DMS114 treated with DMSO at 0.1 percent for 48 hours (cell line): ENCODE measurements at regions not wholly inside any gene's neighbourhood (a gene's known extent, or its start where the extent isn't known, plus 50 kb on each side); places are given as distances from the start of the nearest gene placed in this dataset.
"Not testable (repeated sequence)": the region's sequence is repeated elsewhere in the genome, so short reads cannot be mapped to it uniquely, and the experiment has no call there.

ENCODE experiments used
- DNase-seq: peaks from one replicate; lab custom pipeline; 2025; ENCODE audit not compliant: unreplicated experiment; lab: John Stamatoyannopoulos, UW

DNA sequence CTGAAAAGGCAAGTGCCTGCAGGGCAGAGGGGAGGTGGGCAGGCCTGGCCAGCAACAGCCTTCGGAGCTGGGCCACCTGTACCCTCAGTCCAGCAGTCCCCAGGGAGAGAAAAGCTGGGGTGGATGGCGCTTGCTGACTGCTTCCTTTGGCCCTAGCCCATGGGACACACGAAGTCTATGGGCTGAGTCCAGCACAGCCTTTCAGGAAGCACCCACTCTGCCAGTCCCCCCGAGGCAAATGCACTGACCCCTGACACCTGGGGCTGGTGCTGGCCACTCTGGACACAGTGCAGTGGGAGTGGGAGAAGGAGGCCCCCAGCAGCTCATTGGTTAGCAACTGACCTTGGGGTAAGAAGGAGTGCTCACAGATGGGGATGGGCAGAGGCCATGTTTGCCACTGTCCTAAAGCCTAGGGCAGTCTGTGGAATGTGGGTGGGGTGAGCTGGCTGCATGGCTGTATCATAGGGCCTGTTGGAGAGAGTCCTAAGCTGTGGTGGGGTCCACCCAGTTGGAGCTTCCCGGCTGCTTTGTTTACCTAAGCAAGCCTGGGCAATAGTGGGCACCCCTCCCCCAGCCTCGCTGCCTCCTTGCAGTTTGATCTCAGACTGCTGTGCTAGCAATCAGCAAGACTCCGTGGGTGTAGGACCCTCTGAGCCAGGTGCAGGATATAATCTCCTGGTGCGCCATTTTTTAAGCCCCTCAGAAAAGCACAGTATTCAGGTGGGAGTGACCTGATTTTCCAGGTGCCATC, 240.2 kb downstream of the ANKRD30B start:
- not testable (repeated sequence) for DNase-seq

DNA sequence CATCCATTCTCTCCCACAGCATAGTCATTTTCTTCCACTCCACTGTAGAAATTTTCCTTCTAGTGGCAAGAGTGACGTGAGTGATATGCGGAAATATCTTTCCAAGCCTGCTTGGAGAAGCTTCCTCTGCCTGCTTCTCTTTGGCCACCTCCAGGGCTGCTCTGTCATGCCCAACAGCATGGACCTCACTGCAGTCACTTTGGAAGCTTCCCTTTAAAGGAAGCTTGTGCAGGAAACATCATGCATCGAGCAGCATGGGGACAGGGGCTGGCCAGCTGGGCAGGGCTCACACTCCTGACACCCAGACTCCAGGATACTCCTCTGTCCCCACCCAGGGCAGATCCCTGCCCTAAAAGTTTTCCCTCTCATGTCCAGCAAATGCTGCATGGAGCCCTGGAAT, 241.6 kb downstream of the ANKRD30B start:
- not testable (repeated sequence) for DNase-seq

DNA sequence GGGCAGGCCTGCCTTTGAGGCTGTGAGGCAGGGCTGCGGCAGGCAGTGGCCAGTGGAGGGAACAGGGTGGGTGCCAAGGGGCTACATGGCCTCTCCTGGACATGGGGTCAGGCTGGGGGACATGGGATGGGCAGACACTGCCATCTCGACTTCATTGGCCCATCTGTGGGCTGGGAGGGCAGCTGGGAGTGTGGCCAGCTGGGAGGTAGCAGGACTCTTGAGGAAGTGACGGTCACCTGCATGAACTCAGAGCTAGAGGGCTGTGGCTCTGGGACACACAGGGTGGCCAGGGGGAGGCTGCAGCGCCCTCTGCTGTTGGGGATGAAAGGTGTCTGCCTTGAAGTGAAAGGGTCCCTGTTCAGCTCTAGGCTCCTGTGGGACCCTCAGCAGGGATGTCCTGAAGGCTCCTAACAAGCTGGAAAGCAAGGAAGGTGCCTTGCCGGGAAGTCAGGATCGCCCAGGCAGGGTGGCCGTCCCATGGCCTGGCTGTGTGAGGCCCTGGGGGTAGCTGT, 244.0 kb downstream of the ANKRD30B start:
- not testable (repeated sequence) for DNase-seq

DNA sequence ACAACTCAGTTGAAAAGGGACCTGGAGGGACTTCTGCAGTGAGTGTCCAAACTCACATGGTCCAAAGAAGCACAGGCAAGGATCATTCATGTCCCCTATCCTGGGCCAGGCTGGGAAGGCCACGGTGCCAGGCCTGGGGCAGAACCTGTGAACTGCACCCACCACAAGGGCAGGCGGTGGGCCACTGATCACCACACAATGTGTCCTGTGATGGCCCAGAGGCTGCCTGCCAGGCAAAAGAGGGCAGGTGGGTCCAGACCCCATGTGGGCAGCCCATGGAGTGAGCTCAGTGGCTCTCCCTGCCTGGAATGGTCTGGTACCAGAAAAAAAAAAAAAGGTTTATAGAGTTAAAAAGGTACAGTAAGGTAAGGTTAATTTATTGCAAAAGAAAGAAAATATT, 244.8 kb downstream of the ANKRD30B start:
- DNase-seq: not testable (repeated sequence)

DNA sequence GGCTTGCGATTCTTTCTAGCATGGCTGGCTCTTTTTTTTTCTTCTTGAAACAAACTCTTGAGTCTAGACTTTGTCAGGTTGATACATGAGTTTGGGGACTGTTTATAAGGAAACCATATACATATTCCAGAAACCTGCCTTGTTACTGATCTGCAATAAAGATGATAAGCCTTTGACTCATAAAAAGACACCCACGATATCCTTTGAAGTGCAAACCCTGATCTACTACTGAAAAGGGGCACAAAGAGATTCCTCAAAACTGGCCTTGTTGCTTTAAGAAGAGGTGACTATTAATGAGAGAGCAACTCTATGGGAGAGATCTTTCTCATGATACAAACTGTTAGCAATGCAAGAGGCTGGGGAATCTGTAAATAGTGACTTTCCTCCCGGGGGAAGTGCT, 247.1 kb downstream of the ANKRD30B start:
- DNase-seq: not testable (repeated sequence)

DNA sequence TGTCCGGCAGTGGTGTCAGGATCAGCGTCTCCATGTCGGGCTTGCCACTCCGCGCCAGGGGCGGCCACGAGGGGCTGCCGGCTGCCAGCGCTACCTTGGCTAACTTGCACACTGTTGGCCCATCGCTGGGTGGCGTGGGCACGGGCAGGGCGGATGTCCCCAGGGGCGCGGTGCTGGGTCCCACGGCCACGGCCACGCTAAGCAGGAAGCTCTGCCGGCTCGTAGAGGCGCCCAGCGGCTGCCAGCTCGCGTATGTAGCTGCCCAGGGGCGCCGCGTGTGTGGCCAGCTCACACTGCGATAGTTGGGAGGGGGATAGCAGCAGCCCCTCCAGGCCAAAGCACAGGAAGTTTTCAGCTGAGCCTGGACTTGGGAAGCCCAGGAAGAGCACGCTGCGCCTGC, 249.4 kb downstream of the ANKRD30B start:
- no peak for DNase-seq

DNA sequence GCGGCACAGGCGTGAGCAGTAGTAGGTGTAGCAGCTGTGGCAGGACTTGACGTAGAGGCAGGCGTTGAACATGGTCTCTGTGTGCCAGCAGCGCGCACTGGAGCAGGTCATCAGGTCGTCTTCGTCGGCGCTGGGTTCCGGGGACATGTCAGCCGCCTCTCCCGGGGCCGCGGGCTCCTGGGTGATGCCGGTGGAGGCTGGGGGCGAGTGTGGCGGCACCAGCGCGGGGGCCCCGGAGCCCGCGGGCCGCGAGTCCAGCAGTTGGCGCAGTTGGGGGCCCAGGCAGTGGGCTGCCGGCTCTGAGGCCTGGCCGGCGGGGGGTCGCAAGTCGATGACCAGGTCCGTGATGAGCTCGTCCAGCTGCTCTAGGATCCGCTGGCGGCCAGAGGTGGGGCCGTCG, 249.9 kb downstream of the ANKRD30B start:
- DNase-seq: not testable (repeated sequence)

DNA sequence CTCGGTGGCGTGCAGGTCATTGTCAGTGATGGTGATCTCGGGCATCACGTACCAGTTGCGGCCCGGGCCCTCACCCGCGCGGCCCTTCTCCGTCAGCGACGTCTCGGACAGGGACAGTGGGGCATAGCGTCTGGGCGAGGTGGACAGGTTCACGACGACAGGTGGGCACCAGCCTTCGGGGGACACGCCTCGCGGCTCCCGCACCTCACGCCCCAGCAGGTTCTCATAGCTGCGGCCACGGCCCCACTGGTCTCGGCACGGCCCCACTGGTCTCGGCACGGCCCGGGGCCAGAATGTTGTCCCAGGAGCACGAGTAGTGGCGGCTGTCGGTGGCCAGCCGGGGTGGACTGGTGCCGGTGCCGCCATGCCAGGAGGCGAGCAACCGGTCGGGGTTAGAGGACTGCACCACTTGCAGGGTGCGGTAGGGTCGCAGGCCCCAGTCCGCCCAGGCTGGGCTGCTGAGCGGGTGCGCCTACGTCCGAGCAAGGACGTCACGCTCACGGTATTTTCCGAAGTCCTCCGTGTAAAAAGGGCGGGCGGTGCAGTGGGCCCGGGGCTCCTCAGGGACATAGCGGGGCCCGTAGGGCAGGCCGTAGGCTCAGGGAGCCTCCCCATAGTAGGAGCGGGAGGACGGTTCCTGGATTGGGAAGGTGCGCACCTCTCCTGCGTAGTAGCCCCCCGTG, 250.5 kb downstream of the ANKRD30B start:
- not testable (repeated sequence) for DNase-seq

DNA sequence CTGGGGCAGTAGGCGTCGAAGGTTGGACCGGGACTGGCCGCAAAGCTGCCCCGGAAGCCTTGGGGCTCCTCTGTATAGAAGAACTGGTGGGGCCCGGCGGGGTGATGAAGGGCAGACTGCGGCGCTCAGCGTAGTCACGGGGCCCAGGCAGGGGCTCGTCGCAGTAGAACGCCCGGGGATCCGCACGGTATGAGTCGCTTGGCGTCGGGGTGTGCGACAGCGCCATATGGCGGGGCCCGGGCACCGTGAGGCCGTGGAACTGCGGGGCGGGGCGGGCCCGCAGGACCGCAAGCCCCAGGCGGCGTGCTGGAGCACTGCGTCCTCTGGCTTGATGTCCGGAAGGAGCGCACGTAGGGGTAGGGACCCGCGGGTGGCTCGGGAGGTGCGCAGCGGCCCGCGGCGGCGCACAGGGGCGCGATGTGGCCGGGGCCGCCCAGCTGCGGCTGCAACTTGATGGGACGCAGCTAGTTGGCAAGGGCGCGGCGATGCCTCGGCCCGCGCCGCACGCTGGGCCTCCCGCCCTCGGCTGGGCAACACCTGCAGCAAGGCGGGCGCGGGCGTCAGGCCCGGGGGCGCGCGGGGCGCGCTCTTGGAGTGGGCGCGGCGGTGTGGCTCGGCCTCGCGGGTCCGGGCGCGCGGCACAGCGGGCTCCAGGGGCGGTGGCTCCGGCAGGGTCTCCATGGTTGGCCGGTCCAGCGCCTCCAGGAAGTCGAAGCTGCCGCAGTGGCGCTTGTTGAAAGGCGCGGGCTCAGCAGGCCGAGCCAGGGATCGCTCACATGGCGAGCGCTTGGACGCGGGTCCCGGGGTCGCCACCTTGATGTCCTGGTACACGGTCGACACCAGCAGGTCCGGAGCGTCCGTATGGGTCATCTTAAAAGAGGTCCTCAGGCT, 251.4 kb downstream of the ANKRD30B start:
- no peak for DNase-seq

DNA sequence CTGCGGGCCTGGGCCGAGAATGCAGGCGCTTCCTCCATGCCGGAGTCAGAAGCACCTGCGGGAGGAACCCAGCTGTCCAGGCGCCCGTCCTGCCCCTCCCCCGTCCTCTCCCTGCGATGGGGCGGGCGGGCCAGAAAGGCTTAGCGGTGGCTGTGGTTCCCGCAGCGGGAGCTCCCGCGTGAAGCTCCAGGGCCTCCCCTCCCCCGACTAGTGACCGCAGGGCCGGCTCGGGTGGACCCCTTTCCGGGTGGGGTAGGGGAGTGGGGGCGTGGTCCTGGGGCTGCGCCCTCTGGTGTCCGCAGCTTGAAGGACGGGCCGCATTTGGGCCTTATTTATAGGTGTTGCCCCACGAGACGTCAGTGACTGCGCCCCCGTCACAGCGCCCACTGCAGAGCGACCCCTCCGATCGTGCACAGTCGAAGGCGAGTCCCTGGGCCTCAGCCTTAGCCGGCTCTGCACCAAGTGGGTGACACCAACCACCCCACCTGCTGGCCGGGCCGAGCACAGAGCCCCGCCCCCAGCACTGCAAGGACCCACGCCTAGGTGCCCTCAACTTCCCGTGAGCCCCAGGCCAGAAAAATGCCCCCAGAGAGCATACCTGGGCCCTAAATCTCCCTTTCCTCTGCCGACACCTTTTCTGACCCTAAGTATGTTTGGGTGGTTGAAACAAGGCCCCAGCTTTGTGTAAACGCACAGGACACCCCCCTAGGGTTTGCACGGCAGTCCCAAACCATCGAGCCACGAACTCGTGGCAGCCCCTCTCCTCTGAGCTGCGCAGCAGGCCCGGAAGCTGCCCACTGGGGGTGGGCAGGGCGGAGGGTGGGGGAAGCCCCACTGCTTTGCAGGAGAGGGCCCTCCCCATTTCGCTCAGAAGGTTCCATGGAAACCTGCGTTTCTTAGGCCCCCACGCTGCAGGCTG, 252.4 kb downstream of the ANKRD30B start:
- not testable (repeated sequence) for DNase-seq

DNA sequence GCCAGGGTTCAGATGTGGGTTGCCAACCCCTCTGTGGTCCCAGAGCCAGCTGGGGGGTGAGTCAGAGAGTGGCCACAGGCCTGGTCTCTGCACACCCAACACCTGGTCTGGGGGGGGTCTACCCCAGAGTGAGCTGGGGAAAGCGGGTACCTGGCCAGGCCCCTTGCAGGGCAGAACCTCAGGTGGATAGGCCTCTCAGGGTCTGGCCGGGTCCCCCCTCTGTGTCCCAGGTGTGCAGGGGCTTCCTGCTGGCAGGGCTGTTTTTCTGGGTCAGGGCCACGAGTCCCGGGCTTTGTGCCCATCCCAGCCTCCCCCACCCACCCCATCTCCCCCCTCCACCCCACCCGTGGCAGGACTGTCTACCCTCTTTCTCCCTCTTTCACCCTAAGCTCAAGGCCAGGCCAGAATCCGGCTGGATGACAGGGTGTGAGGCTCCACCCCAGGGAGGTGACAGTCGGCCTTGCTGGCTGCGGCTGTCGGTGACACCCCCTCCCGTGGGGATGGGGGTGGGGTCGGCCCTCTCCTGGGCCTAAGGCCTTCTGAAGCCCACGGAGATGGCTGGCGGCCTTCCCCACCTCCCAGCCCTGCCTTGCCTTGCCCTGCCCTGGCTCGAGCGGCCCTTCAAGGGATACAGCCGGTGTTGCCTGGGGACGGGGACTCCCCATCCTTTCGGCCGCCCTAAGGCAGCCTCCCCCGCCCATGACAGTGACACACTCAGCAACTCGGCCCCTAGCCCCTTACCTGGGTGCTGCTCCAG, 253.2 kb downstream of the ANKRD30B start:
- not testable (repeated sequence) for DNase-seq

DNA sequence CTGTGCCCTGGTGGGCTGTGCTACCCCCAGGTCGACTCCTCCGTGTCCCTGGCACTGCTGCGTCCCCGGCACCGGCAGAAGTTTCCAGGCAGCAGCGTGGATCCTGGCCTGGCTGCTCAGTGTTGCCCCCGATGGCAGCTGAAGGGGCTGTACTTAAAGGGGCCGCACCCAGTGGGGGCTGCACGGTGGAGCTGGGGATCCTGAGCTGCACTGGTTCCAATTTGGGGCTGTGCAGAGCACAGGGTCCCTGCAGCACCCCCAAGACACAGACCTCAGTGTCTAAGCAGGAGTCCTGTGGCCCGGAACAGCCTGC, 253.8 kb downstream of the ANKRD30B start:
- DNase-seq: not testable (repeated sequence)

DNA sequence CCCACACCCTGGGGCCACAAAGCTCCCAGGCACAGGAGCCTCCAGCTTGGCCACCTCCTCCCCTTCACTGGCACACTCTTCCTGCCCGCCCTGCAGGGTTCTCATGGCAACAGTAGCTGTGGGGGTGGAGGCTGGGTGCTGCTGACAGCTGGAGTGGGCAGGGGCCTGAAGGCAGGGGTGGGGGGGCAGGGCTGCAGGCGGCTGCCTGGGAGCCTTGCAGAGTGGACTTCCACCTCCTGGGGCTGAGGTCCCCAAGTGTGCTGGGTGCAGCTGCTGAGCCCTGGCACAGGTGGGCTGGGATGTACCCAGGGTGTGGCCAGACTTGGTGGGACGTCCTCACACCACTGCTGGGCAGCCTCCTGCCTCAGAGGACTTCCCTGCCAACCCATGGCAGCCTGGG, 254.8 kb downstream of the ANKRD30B start:
- not testable (repeated sequence) for DNase-seq

DNA sequence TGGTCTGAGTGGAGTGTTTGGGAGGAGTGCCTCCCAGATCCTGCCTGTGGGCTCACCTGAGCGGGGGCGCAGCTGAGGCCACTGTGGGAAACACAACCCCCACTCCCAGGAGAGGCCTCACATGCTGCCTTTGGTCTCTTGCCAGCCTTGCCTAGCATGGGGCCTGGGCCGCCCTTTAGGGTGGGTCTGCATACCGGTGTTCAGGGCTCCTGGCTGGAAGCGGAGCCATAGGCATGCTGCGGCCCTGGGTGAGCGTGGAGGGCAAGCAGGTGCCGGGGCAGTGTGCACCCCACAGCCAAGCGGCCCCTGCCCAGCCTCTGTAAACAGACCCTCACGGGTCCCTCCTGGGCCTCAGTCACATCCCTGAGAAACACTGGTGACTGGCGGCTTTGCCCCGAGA, 255.3 kb downstream of the ANKRD30B start:
- DNase-seq: not testable (repeated sequence)

DNA sequence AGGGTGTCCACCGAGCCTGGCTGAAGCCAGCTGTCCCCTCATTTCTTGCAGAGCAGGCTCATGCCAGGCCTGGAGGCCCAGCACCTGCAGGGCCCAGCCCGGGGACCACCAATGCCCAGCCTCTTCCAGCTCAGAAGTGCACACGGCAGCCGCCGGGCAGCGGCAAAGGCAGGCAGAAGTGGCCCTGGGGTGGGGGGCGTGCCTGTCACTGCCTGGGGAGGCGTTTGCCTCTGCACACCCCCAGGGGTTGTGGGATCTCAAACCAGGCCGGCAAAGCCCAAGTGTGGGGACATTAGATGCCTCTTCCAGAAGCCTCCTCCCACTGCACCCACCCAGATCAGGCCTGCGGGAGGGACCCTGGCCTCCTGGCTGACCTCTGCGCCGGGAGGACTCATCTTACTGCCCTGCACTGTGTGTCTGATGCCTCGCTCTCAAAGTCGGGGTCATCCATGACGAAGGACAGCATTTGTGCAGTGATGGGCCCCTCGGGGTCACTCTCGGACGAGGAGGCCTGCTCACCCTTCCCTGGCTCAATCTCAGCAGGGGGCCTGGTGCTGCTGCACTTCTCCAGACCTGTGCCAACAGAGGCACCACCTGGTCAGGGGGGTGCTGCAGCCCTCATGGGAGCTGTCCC, 255.8 kb downstream of the ANKRD30B start:
- not testable (repeated sequence) for DNase-seq

DNA sequence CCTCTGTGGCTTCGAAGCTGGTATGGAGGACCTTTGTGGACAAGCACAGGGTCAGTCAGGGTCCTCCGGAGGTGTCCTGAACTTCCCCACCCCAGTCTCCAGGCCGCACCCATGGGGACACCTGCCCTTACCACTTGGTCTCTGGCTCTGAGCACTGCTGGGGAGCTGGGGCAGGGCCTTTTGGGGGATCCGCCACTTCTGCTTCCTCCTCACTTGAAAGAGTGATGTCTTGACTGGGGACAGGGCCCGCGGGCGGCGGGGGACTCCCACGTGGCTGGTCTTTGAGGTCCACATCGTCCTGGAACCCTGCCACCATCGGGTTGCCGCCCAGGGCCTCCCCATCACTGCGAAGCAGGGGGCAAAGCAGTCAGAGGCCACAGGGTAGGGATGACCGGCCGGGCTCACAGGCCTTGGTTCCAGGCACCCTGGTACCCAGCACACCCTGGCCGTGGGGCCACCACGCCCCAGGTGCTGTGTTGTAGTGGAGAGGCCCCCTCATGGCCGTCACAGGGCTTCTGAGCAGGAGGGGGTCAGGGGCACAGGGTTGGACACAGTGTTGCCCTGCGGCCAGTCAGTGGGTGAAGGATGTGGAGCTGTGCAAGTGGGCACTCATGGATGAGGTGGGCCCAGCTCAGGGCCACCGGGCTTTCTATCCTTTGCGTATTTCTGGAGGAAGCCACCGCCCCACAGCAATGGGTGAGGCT, 256.4 kb downstream of the ANKRD30B start:
- not testable (repeated sequence) for DNase-seq

DNA sequence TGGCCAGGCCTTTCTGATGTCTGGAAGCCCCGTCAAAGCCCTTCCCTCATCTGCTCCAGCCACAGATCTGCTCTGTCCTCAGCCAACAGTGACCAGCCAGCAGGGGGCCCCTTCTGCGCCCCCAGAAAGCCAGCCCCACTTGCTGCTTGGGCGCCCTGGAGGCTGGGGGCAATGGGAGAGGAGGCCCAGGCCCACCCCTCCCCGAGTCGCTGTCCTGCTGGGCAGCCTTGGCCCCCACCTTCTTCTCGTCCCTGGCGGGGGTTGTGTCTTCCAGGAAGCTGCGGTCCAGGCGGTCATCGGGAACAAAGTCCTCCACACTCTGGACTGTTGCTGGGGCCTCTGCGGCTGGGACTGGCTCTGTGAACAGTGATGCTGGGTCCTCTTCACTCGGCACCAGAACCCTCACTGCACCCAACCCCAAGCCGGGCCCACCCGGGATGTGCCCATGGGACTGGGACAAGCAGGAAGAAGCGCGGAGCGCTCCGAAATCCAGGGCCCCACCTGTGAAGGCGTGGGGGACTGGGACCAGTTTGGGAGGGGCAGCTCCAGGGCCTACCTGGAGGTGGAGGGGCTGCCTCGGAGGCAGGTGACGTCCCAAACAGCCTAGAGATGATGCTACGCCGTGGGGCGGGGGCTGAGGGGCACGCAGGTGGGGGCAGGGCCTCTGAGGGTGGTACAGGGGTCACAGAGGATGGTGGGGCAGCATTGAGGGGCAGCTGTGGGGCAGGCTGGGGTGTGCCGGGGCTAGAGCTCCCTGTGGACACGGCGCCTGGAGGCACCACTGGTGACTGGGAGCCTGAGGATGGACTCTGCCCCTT, 257.6 kb downstream of the ANKRD30B start:
- DNase-seq: no peak

DNA sequence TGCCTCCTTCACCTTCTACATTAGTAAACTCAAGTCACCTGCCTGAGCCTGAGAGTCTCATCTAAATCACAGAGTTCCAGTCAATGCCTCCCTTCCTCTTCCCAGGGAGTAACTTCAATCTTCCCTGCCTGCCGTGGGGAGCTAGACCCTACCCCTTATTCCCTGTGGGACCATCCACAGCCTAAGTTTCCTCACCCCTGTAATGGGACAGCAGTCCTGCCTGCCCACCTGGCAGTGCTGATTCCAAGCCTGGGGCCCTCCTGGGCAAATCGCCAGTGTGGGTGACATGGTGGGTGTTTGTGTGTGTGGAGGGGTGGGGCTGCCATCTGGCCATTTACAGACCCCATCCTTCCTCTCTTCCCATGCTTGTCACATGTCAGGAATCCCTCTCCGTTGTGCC, 258.6 kb downstream of the ANKRD30B start:
- DNase-seq: not testable (repeated sequence)
